Heart left ventricle (tissue), 16 donors: ENCODE measurements at regions not wholly inside any gene's neighbourhood (a gene's known extent, or its start where the extent isn't known, plus 50 kb on each side); places are given as distances from the start of the nearest gene placed in this dataset.
"Not testable (repeated sequence)": the region's sequence is repeated elsewhere in the genome, so short reads cannot be mapped to it uniquely, and the experiment has no call there.

ENCODE experiments used
- ATAC-seq, 4 donors: fragments of 200-7000 bp; cut with Tn5 transposase; one replicate each; pipeline ENCODE4 v1.9.1; 2020 to 2022; ENCODE audit warnings: moderate library complexity in 4 of 4, mild to moderate bottlenecking in 3 of 4, moderate number of reproducible peaks in 1 of 4
- DNase-seq, 5 donors: peaks; one replicate each; pipeline ENCODE4 v3.0.0-alpha.2; 2020
- H3K27ac ChIP-seq, 12 donors: fragments of 200-600 bp; sonication (generic) in 4 of 12; one replicate each; pipeline versions ENCODE4 v1.5.0 to v1.8.0; 2016 to 2022; ENCODE audit warnings: mild to moderate bottlenecking in 2 of 12
- H3K27me3 ChIP-seq, 9 donors: fragments of 200-600 bp; sonication (generic) in 2 of 9; one replicate each; pipeline versions ENCODE4 v1.5.1 to v1.8.0; 2016 to 2022; ENCODE audit warnings: mild to moderate bottlenecking in 3 of 9
- H3K36me3 ChIP-seq, 9 donors: fragments of 200-600 bp; sonication (generic) in 2 of 9; one replicate each; pipeline versions ENCODE4 v1.5.0 to v1.8.0; 2018 to 2022; ENCODE audit warnings: mild to moderate bottlenecking in 2 of 9
- H3K4me1 ChIP-seq, 12 donors: fragments of 200-600 bp; sonication (generic) in 4 of 12; one replicate each; pipeline versions ENCODE4 v1.5.0 to v1.8.0; 2016 to 2022; ENCODE audit warnings: mild to moderate bottlenecking in 3 of 12
- H3K4me3 ChIP-seq, 12 donors: fragments of 200-600 bp; sonication (generic) in 4 of 12; one replicate each; pipeline versions ENCODE4 v1.5.0 to v1.8.0; 2017 to 2022; ENCODE audit warnings: mild to moderate bottlenecking in 9 of 12, moderate library complexity in 4 of 12
- H3K9me3 ChIP-seq, 12 donors: fragments of 200-600 bp; sonication (generic) in 4 of 12; one replicate each; pipeline versions ENCODE4 v1.5.0 to v1.8.0; 2016 to 2022; ENCODE audit warnings: mild to moderate bottlenecking in 1 of 12
- POLR2A ChIP-seq, 2 donors: fragments of 450-650 bp; IDR thresholded peaks; one replicate each; pipeline ENCODE4 v1.6.1; 2017; ENCODE audit warnings: antibody characterized with exemption in 2 of 2, mild to moderate bottlenecking in 2 of 2, moderate library complexity in 2 of 2
- WGBS, 4 donors: extraction: QIAGEN DNeasy Blood & Tissue Kit in 2 of 4; methylation state at CpG; one replicate each; pipeline versions ENCODE4 v1.1.5 to v1.1.7; 2013 to 2018; 5-methylcytosine and 5-hydroxymethylcytosine counted together
- intact Hi-C, 10 donors: fragments of 100-400 bp; cut with DNase I; formaldehyde crosslinking; loops; one replicate each; pipeline versions ENCODE4 v1.11.1 to v1.14.2; 2022
- TF ChIP-seq, protein P1 (sequence below), 12 donors: fragments of 200-600 bp; sonication (generic) in 4 of 12; IDR thresholded peaks; one replicate each; pipeline versions ENCODE4 v1.5.0 to v1.8.0; 2018 to 2022; ENCODE audit warnings: antibody characterized with exemption in 12 of 12, mild to moderate bottlenecking in 5 of 12
- donor health status: ischemic (EF 13 %, LVEDD 7.1; RV severe dilation, severe dysfunction).
- donor health status: healthy with polysubstance abuse.
- donor health status: DM: no; HTN: yes; CAD: no.
- donor health status: DM: no; HTN: no; CAD: no.
- donor health status: ischemic (EF 25% LVEDD 6.9; RV normal size, moderate dysfunction).
- donor health status: ischemic (EF 25% LVEDD 5.7; RV mildly dilated, moderate dysfunction).
- donor health status: healthy.
- donor health status: DM: yes; HTN: yes; CAD: no.
- donor health status: ischemic (EF 35%, LVEDD 5.7; RV mildly dilated, moderate dysfunction).
- donor health status: nonischemic (EF 11% LVEDD 7.7; RV severe dilation, severe dysfunction).
- donor health status: DM: yes; HTN: yes; CAD: no.
- donor health status: PGD.
- donor health status: ischemic (EF 29% LVEDD 5.4; RV normal size, mild dysfunction).
- donor health status: nonischemic (EF 23%, LVEDD 6.1; RV moderate dilation, normal function).

DNA sequence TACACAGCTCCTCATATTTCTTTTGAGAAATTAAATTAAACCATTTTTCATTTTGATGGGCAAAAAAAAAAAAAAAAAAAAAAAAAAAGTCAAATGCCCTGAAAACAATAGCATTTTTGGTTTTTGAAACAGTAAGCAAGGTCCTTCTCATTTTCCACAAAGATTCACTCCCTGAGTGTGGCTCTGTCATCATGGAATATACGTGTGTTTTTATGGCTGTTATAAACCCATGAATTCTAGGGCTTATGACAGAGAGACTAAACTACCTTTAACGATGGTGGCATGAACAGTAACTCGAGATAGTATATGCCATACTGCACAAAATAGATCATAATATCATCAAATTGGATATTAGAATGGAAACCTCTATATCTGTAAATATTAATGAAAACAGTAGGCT lies 179.2 kb upstream of the ZNF521 start:
- intact Hi-C loops, result loop anchor here in 1 of 10 donors (10.0 kb wide), 2 partner anchors 104 to 284 kb away; no protein-coding TSS in a partner anchor
- no peaks in the 10 kb centered on the region for H3K27me3 ChIP-seq
- DNase-seq (no peak), ATAC-seq (no peak)
- whole genome bisulfite sequencing, 4 donors, result 81 to 86% (median 83%) methylated on average over 3 of the region's 3 CpGs
- no peaks in the 10 kb centered on the region for H3K36me3 ChIP-seq
- no peak overlapping the region for H3K27ac ChIP-seq
- TF ChIP-seq POLR2A (IDR thresholded peaks at IDR 0.05), result no peak
- TF ChIP-seq, protein P1, sequence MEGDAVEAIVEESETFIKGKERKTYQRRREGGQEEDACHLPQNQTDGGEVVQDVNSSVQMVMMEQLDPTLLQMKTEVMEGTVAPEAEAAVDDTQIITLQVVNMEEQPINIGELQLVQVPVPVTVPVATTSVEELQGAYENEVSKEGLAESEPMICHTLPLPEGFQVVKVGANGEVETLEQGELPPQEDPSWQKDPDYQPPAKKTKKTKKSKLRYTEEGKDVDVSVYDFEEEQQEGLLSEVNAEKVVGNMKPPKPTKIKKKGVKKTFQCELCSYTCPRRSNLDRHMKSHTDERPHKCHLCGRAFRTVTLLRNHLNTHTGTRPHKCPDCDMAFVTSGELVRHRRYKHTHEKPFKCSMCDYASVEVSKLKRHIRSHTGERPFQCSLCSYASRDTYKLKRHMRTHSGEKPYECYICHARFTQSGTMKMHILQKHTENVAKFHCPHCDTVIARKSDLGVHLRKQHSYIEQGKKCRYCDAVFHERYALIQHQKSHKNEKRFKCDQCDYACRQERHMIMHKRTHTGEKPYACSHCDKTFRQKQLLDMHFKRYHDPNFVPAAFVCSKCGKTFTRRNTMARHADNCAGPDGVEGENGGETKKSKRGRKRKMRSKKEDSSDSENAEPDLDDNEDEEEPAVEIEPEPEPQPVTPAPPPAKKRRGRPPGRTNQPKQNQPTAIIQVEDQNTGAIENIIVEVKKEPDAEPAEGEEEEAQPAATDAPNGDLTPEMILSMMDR (IDR thresholded peaks at IDR 0.05), result no peak
- no peak overlapping the region for H3K4me3 ChIP-seq
- no peaks in the 10 kb centered on the region for H3K4me1 ChIP-seq
- no peaks in the 10 kb centered on the region for H3K9me3 ChIP-seq

DNA sequence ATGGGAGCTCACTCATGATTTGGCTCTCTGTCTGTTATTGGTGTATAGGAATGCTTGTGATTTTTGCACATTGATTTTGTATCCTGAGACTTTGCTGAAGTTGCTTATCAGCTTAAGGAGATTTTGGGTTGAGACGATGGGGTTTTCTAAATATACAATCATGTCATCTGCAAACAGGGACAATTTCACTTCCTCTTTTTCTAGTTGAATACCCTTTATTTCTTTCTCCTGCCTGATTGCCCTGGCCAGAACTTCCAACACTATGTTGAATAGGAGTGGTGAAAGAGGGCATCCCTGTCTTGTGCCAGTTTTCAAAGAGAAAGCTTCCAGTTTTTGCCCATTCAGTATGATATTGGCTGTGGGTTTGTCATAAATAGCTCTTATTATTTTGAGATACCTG lies 173.8 kb upstream of the ZNF521 start:
- DNase-seq, H3K4me3 ChIP-seq, intact Hi-C loops, ATAC-seq, H3K9me3 ChIP-seq, H3K36me3 ChIP-seq, H3K4me1 ChIP-seq, H3K27me3 ChIP-seq, H3K27ac ChIP-seq: not testable (repeated sequence)
- 77 to 89% (median 83%) methylated on average over 1 of the region's 1 CpG for WGBS, 4 donors

DNA sequence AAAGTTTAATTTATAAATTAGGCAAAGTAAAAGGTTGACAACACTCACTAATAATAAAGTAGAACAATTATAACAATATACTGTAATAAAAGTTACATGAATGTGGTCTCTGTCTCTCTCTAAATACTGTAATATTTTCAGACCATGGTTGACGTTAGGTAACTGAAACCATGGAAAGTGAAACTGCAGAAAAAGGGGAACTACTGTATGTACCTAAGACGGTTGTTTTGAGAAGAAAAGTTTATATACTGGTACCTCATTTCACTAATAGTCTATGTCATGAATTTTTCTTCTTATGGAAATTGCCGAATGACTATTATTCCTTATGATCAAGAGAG lies 166.7 kb upstream of the ZNF521 start:
- Histone ChIP-seq H3K27me3 (no peaks in the 10 kb centered on the region), H3K27ac (no peak overlapping the region), H3K4me3 (no peak overlapping the region), H3K4me1 (no peaks in the 10 kb centered on the region), H3K9me3 (no peaks in the 10 kb centered on the region), H3K36me3 (no peaks in the 10 kb centered on the region)
- intact Hi-C loops, result no loop called here
- WGBS, 4 donors, result 82 to 87% (median 83%) methylated on average over 3 of the region's 3 CpGs
- TF ChIP-seq, protein P1 (IDR thresholded peaks at IDR 0.05), result no peak
- TF ChIP-seq POLR2A (IDR thresholded peaks at IDR 0.05), result no peak
- no peak for DNase-seq
- ATAC-seq, result no peak

DNA sequence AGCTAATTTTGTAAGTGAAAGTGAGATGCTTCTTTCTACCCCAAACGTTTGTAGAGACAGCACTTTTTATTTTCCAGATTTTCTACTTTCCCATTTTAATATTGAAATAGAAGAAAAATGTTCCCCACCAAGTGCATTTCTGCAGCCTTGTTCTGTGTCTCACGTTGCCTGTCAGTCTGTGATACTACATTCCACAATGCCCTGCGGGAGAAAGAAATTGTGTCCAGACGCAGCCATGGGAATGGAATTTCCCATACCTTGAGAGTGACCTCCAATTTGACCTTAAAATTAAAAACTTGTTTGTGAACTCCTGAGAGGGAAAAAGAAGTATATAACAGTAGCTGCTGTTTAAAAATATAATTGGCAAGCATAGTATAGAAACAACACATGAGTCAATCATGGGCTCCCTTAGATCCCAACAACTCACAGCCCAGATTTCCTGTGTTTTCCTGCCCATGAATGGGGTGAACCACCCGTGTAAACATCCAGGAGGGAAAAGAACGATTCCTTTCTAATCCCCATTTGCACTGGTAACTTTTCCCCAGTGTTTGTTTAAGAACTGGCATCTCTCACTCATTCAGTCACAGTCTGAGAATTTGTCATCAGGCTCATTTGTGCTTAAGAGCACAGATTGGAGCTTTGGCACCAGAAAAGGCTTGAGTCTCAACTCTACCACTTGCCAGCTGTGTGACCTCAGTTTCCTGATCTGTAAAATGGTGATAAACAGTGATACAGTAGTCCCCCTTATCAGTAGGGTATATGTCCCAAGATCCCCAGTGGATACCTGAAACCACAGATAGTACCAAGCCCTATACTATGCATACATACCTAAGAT lies 166.1 kb upstream of the ZNF521 start:
- TF ChIP-seq POLR2A (IDR thresholded peaks at IDR 0.05), result no peak
- TF ChIP-seq, protein P1 (IDR thresholded peaks at IDR 0.05), result no peak
- H3K9me3 ChIP-seq, result no peaks in the 10 kb centered on the region
- no peaks in the 10 kb centered on the region for H3K27me3 ChIP-seq
- intact Hi-C loops, result no loop called here
- no peaks in the 10 kb centered on the region for H3K36me3 ChIP-seq
- no peak overlapping the region for H3K27ac ChIP-seq
- 11 to 18% (median 14%) methylated on average over 6 of the region's 6 CpGs for WGBS, 4 donors
- no peak for DNase-seq
- no peak overlapping the region for H3K4me3 ChIP-seq
- ATAC-seq, result no peak
- H3K4me1 ChIP-seq, result no peaks in the 10 kb centered on the region
